ENCODE measurements at regions not wholly inside any gene's neighbourhood (a gene's known extent, or its start where the extent isn't known, plus 50 kb on each side); places are given as distances from the start of the nearest gene placed in this dataset.

DNA sequence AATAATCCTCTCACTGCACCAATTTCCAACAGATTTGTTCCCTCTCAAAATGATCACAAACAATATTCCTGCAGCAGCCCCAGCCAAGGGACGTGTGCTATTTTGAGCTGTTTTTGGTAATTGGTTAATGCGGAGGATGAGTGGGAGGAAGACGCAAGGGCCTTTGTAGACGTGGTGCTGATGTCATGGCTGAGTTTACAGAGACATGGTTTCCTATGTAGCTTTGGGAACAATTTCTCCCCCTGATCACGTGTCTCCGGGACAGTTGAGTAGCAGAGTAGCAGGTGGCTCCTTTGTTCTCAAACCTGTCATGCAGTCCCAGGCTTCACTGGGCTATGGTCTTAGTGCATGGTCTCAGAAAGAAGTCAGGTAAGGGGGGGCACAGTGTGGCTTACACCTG is 183.2 kb upstream of the NECTIN1 start:
- no peak overlapping the region for H3K9ac ChIP-seq (ENCODE audit: low read depth in 1 of 2, low read length in 2 of 2)
- no peak for DNase-seq (ENCODE audit: low spot score)
- H3K27me3 ChIP-seq (ENCODE audit: control insufficient read depth in 4 of 4, insufficient read depth in 4 of 4, low read length in 3 of 4): no peaks in the 10 kb centered on the region
- TF ChIP-seq SP1 (IDR thresholded peaks at IDR 0.05) (no peak), FOXA1 (IDR thresholded peaks at IDR 0.05) (no peak), HNF4G (IDR thresholded peaks at IDR 0.05) (no peak), TAF1 (conservative IDR thresholded peaks at IDR 0.05) (no peak), YY1 (IDR thresholded peaks at IDR 0.05) (no peak), HNF4A (conservative IDR thresholded peaks at IDR 0.05) (no peak), RXRA (IDR thresholded peaks at IDR 0.05) (no peak), JUND (IDR thresholded peaks at IDR 0.05) (no peak), GABPA (IDR thresholded peaks at IDR 0.05 in 1 of 2, conservative IDR thresholded peaks at IDR 0.05 in 1 of 2) (no peak), EGR1 (IDR thresholded peaks at IDR 0.05; ENCODE audit: low read depth in 2 of 2) (no peak), RAD21 (IDR thresholded peaks at IDR 0.05) (no peak), NR2F2 (IDR thresholded peaks at IDR 0.05) (no peak), FOXA2 (IDR thresholded peaks at IDR 0.05) (no peak)
- TF ChIP-seq, protein P1, sequence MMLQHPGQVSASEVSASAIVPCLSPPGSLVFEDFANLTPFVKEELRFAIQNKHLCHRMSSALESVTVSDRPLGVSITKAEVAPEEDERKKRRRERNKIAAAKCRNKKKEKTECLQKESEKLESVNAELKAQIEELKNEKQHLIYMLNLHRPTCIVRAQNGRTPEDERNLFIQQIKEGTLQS (IDR thresholded peaks at IDR 0.05): no peak
- TF ChIP-seq, protein P2, sequence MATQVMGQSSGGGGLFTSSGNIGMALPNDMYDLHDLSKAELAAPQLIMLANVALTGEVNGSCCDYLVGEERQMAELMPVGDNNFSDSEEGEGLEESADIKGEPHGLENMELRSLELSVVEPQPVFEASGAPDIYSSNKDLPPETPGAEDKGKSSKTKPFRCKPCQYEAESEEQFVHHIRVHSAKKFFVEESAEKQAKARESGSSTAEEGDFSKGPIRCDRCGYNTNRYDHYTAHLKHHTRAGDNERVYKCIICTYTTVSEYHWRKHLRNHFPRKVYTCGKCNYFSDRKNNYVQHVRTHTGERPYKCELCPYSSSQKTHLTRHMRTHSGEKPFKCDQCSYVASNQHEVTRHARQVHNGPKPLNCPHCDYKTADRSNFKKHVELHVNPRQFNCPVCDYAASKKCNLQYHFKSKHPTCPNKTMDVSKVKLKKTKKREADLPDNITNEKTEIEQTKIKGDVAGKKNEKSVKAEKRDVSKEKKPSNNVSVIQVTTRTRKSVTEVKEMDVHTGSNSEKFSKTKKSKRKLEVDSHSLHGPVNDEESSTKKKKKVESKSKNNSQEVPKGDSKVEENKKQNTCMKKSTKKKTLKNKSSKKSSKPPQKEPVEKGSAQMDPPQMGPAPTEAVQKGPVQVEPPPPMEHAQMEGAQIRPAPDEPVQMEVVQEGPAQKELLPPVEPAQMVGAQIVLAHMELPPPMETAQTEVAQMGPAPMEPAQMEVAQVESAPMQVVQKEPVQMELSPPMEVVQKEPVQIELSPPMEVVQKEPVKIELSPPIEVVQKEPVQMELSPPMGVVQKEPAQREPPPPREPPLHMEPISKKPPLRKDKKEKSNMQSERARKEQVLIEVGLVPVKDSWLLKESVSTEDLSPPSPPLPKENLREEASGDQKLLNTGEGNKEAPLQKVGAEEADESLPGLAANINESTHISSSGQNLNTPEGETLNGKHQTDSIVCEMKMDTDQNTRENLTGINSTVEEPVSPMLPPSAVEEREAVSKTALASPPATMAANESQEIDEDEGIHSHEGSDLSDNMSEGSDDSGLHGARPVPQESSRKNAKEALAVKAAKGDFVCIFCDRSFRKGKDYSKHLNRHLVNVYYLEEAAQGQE (IDR thresholded peaks at IDR 0.05): no peak
- TF ChIP-seq, protein P3, sequence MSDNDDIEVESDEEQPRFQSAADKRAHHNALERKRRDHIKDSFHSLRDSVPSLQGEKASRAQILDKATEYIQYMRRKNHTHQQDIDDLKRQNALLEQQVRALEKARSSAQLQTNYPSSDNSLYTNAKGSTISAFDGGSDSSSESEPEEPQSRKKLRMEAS (IDR thresholded peaks at IDR 0.05): no peak
- TF ChIP-seq, protein P4, sequence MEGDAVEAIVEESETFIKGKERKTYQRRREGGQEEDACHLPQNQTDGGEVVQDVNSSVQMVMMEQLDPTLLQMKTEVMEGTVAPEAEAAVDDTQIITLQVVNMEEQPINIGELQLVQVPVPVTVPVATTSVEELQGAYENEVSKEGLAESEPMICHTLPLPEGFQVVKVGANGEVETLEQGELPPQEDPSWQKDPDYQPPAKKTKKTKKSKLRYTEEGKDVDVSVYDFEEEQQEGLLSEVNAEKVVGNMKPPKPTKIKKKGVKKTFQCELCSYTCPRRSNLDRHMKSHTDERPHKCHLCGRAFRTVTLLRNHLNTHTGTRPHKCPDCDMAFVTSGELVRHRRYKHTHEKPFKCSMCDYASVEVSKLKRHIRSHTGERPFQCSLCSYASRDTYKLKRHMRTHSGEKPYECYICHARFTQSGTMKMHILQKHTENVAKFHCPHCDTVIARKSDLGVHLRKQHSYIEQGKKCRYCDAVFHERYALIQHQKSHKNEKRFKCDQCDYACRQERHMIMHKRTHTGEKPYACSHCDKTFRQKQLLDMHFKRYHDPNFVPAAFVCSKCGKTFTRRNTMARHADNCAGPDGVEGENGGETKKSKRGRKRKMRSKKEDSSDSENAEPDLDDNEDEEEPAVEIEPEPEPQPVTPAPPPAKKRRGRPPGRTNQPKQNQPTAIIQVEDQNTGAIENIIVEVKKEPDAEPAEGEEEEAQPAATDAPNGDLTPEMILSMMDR (IDR thresholded peaks at IDR 0.05; ENCODE audit: low read depth, low read length, missing input control): no peak
- TF ChIP-seq, protein P5, sequence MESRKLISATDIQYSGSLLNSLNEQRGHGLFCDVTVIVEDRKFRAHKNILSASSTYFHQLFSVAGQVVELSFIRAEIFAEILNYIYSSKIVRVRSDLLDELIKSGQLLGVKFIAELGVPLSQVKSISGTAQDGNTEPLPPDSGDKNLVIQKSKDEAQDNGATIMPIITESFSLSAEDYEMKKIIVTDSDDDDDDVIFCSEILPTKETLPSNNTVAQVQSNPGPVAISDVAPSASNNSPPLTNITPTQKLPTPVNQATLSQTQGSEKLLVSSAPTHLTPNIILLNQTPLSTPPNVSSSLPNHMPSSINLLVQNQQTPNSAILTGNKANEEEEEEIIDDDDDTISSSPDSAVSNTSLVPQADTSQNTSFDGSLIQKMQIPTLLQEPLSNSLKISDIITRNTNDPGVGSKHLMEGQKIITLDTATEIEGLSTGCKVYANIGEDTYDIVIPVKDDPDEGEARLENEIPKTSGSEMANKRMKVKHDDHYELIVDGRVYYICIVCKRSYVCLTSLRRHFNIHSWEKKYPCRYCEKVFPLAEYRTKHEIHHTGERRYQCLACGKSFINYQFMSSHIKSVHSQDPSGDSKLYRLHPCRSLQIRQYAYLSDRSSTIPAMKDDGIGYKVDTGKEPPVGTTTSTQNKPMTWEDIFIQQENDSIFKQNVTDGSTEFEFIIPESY (IDR thresholded peaks at IDR 0.05): no peak
- no peaks in the 10 kb centered on the region for H3K9me3 ChIP-seq (ENCODE audit: control insufficient read depth in 4 of 4, low read length in 3 of 4)
- no peak overlapping the region for H3K27ac ChIP-seq (ENCODE audit: low read depth in 1 of 2, low read length in 2 of 2)
- 86% methylated on average over 6 of the region's 6 CpGs for WGBS
- H3K4me3 ChIP-seq (ENCODE audit: low read depth in 1 of 3, low read length in 3 of 3): no peak overlapping the region
- H3K4me1 ChIP-seq (ENCODE audit: control insufficient read depth in 4 of 4, insufficient read depth in 4 of 4, low read length in 3 of 4): peaks cover 4 to 8% (median 6%) of the 10 kb centered on the region in 4 donors
- no peaks in the 10 kb centered on the region for H3K36me3 ChIP-seq (ENCODE audit: control insufficient read depth in 4 of 4, insufficient read depth in 3 of 4, low read depth in 1 of 4, low read length in 3 of 4)

All from liver (tissue), 8 donors.